ENCODE measurements at regions not wholly inside any gene's neighbourhood (a gene's known extent, or its start where the extent isn't known, plus 50 kb on each side); places are given as distances from the start of the nearest gene placed in this dataset.

GRCh38 chr3:86838927-86839326 lies 152.0 kb downstream of the VGLL3 start:
- TF ChIP-seq NBN (IDR thresholded peaks at IDR 0.05) (no peak), MLLT1 (IDR thresholded peaks at IDR 0.05) (no peak), CTCF (IDR thresholded peaks at IDR 0.05 in 2 of 3, conservative IDR thresholded peaks at IDR 0.05 in 1 of 3; ENCODE audit: control insufficient read depth in 2 of 3, extremely low read depth in 1 of 3, insufficient read depth in 1 of 3, low read depth in 3 of 3, low read length in 3 of 3) (no peak), JUND (IDR thresholded peaks at IDR 0.05; ENCODE audit: low read depth, low read length) (no peak)
